GM12873 (cell line): ENCODE measurements at regions not wholly inside any gene's neighbourhood (a gene's known extent, or its start where the extent isn't known, plus 50 kb on each side); places are given as distances from the start of the nearest gene placed in this dataset.

Experiments used
- TF ChIP-seq, protein P1 (sequence below): IDR thresholded peaks from 2 replicates; pipeline ENCODE4 v1.5.1; 2012; ENCODE audit warnings: low read depth, mild to moderate bottlenecking, moderate library complexity, low read length, control low read depth; ENCODE audit not compliant: insufficient read depth; ENCODE audit errors: missing control alignments

- TF ChIP-seq, protein P1, sequence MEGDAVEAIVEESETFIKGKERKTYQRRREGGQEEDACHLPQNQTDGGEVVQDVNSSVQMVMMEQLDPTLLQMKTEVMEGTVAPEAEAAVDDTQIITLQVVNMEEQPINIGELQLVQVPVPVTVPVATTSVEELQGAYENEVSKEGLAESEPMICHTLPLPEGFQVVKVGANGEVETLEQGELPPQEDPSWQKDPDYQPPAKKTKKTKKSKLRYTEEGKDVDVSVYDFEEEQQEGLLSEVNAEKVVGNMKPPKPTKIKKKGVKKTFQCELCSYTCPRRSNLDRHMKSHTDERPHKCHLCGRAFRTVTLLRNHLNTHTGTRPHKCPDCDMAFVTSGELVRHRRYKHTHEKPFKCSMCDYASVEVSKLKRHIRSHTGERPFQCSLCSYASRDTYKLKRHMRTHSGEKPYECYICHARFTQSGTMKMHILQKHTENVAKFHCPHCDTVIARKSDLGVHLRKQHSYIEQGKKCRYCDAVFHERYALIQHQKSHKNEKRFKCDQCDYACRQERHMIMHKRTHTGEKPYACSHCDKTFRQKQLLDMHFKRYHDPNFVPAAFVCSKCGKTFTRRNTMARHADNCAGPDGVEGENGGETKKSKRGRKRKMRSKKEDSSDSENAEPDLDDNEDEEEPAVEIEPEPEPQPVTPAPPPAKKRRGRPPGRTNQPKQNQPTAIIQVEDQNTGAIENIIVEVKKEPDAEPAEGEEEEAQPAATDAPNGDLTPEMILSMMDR, result no peak
These were observed 141.2 kb downstream of the CXXC4 start for GRCh38 chr4:104353481-104353880.

GRCh38 chr4:104352211-104352610 lies 142.5 kb downstream of the CXXC4 start:
- TF ChIP-seq, protein P1, result peak; percentile 63

GRCh38 chr4:104351706-104352105 lies 143.0 kb downstream of the CXXC4 start:
- TF ChIP-seq, protein P1, result no peak

DNA sequence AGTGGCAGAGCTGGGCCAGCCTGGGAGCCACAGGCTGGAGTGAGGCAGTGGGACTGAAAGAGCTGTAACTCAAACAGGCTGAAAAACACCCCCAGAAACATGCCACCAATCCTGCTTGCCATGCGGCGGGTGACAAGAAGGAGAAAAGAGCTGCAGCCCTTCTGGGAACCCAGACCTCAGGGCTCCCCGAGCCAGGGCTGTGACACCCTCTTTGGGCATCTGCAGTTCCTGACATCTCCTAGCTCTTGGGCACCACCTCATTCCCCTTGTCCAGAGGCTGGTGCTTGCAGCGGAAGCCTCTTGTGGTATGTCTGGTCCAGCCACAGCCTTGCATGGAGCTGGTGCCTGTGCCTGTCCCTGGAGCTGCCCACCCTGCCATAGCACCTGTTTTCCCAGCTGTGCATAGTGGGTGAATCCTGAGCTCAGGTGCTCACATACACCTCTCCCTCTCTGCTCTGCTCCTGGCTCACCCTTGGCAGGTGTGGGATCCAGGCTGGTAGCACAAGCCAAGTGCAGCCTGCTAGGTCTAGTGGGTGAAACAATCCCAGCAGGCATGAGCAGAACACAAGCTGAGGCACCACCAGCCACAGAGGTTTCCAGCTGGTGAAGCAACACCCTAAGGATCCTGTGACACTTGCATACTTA lies 149.0 kb downstream of the CXXC4 start:
- TF ChIP-seq, protein P1, result no peak

- TF ChIP-seq, protein P1, result no peak
These were observed 150.2 kb downstream of the CXXC4 start for GRCh38 chr4:104344342-104344980.

DNA sequence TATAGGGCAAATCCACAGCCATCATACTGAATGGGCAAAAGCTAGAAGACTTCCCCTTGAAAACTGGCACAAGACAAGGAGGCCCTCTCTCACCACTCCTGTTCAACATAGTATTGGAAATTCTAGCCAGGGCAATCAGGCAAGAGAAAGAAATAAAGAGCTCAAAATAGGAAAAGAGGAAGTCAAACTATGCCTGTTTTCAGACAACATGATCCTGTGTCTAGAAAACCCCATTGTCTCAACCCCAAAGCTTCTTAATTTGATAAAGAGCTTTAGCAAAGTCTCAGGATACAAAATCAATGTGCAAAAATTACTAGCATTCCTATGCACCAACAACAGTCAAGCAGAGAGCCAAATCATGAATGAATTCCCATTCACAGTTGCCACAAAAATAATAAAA lies 160.3 kb downstream of the CXXC4 start:
- TF ChIP-seq, protein P1, result no peak

GRCh38 chr4:104330125-104330905 lies 164.4 kb downstream of the CXXC4 start:
- TF ChIP-seq, protein P1, result no peak
